Left lung (tissue), 4 donors: ENCODE measurements at regions not wholly inside any gene's neighbourhood (a gene's known extent, or its start where the extent isn't known, plus 50 kb on each side); places are given as distances from the start of the nearest gene placed in this dataset.
A peak's percentile ranks its signal among the peaks of the same experiment; 100 is the strongest.

Experiments
- ATAC-seq: fragments of 200-7000 bp; cut with Tn5 transposase; one replicate; pipeline ENCODE4 v1.9.1; 2020; ENCODE audit warnings: moderate library complexity
- DNase-seq, 4 donors: peaks; one replicate each; pipeline ENCODE4 v3.0.0-alpha.2; 2013 to 2020
- H3K27ac ChIP-seq, 2 donors: fragments of 200-600 bp; sonication (generic) in 1 of 2; one replicate each; pipeline versions ENCODE4 v1.5.0 to v1.8.0; 2020 to 2021
- H3K27me3 ChIP-seq, 2 donors: fragments of 200-600 bp; sonication (generic) in 1 of 2; one replicate each; pipeline versions ENCODE4 v1.5.0 to v1.8.0; 2020 to 2021
- H3K36me3 ChIP-seq, 2 donors: fragments of 200-600 bp; sonication (generic) in 1 of 2; one replicate each; pipeline versions ENCODE4 v1.5.0 to v1.8.0; 2020 to 2021
- H3K4me1 ChIP-seq, 2 donors: fragments of 200-600 bp; one replicate each; pipeline ENCODE4 v1.8.0; 2021
- H3K4me3 ChIP-seq, 2 donors: fragments of 200-600 bp; sonication (generic) in 1 of 2; one replicate each; pipeline versions ENCODE4 v1.5.0 to v1.8.0; 2020 to 2021; ENCODE audit warnings: mild to moderate bottlenecking in 1 of 2
- H3K9me3 ChIP-seq, 2 donors: fragments of 200-600 bp; sonication (generic) in 1 of 2; one replicate each; pipeline versions ENCODE4 v1.5.0 to v1.8.0; 2020 to 2021
- CTCF ChIP-seq, 2 donors: fragments of 200-600 bp; sonication (generic) in 1 of 2; IDR thresholded peaks; one replicate each; pipeline versions ENCODE4 v1.5.0 to v1.8.0; 2021; ENCODE audit warnings: antibody characterized with exemption in 2 of 2
- intact Hi-C, 2 donors: fragments of 100-400 bp; cut with DNase I; formaldehyde crosslinking; loops; one replicate each; pipeline versions ENCODE4 v1.11.2 to v1.14.2; 2022
- donor health status: DM: no; HTN: yes; CAD: no.
- donor health status: DM: no; HTN: no; CAD: no.

- H3K27me3 ChIP-seq, result no peaks in the 10 kb centered on the region
- intact Hi-C loops, result no loop called here
- DNase-seq (no peak), ATAC-seq (no peak)
- no peaks in the 10 kb centered on the region for H3K36me3 ChIP-seq
- no peak overlapping the region for H3K27ac ChIP-seq
- no peaks in the 10 kb centered on the region for H3K9me3 ChIP-seq
- H3K4me1 ChIP-seq, result no peaks in the 10 kb centered on the region
- TF ChIP-seq CTCF (IDR thresholded peaks at IDR 0.05), result no peak
- H3K4me3 ChIP-seq, result no peak overlapping the region
Measured at GRCh38 chr5:97545886-97546535, 363.0 kb upstream of the RIOK2 start.

DNA sequence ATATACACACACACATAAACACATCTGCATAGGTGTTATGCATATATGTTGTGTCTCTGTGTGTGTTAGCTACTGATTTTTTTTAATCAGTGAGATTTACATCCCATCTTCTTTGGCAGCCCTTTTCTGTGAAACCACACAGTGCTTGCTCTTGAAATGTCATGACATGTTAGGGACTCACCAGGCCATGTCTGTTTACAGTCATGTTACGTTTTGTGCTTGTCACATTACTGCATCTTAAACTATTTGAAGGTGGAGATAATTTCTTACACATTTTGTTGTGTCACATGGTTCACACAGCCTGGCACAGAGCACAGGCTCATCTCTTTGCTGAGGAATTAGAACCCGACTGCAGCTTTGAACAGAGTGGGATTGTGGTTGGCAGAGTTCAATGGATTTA, 364.4 kb upstream of the RIOK2 start:
- ATAC-seq, result no peak
- no peak for DNase-seq
- intact Hi-C loops, result no loop called here
- Histone ChIP-seq H3K4me3 (no peak overlapping the region), H3K36me3 (no peaks in the 10 kb centered on the region), H3K27me3 (no peaks in the 10 kb centered on the region), H3K27ac (no peak overlapping the region), H3K9me3 (no peaks in the 10 kb centered on the region), H3K4me1 (no peaks in the 10 kb centered on the region)
- TF ChIP-seq CTCF (IDR thresholded peaks at IDR 0.05), result no peak

- H3K27ac ChIP-seq, result no peak overlapping the region
- H3K4me1 ChIP-seq, result no peaks in the 10 kb centered on the region
- DNase-seq (no peak), ATAC-seq (peak; percentile 56)
- no peak for TF ChIP-seq CTCF (IDR thresholded peaks at IDR 0.05)
- H3K36me3 ChIP-seq, result no peaks in the 10 kb centered on the region
- H3K9me3 ChIP-seq, result no peaks in the 10 kb centered on the region
- intact Hi-C loops, result no loop called here
- no peak overlapping the region for H3K4me3 ChIP-seq
- no peaks in the 10 kb centered on the region for H3K27me3 ChIP-seq
Measured at GRCh38 chr5:97547999-97548738, 365.1 kb upstream of the RIOK2 start.

DNA sequence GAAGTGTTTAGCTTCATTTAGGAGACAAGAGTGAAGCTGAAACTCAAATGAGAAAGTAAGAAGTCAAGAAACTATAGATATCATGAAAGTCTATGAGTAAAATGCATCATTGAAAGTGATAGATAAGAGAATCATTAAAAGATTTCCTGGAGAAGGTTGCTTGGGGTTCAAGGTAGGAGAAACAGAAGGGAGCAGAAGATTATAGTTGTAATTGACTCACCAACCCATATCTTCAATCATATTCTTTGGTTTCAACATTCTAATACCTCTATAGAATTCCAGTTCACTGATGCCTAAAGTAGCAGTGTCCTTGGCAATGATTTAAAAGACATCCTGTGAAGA, 365.7 kb upstream of the RIOK2 start:
- ATAC-seq (no peak), DNase-seq (no peak)
- Histone ChIP-seq H3K9me3 (no peaks in the 10 kb centered on the region), H3K27ac (no peak overlapping the region), H3K4me1 (no peaks in the 10 kb centered on the region), H3K4me3 (no peak overlapping the region), H3K36me3 (no peaks in the 10 kb centered on the region), H3K27me3 (no peaks in the 10 kb centered on the region)
- TF ChIP-seq CTCF (IDR thresholded peaks at IDR 0.05), result no peak
- intact Hi-C loops, result no loop called here

DNA sequence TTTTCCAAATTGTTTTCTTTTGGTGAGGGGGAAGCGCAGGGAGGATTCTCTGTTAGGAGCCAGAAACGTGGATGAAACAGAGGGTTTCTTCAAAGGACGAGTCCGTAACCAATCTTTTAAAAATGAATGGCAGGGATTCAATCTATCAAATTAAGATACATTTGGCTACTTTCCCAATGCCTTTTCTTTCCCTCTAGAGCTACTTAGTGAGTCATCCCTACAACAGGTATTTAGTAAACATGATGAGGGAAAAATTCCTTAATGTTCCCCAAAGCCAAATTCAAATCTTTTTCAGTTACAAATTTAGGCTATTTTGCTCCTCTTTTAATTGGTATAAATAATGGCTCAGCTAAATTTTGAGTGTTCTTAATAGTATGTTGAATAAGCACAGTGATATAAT, 366.4 kb upstream of the RIOK2 start:
- H3K9me3 ChIP-seq, result no peaks in the 10 kb centered on the region
- ATAC-seq (no peak), DNase-seq (no peak)
- H3K4me1 ChIP-seq, result no peaks in the 10 kb centered on the region
- H3K36me3 ChIP-seq, result no peaks in the 10 kb centered on the region
- no peak for TF ChIP-seq CTCF (IDR thresholded peaks at IDR 0.05)
- H3K4me3 ChIP-seq, result no peak overlapping the region
- intact Hi-C loops, result no loop called here
- no peaks in the 10 kb centered on the region for H3K27me3 ChIP-seq
- H3K27ac ChIP-seq, result no peak overlapping the region
